Sigmoid colon (tissue), 6 donors: ENCODE measurements at regions not wholly inside any gene's neighbourhood (a gene's known extent, or its start where the extent isn't known, plus 50 kb on each side); places are given as distances from the start of the nearest gene placed in this dataset.
"Not testable (repeated sequence)": the region's sequence is repeated elsewhere in the genome, so short reads cannot be mapped to it uniquely, and the experiment has no call there.

Source experiments
- DNase-seq: peaks from one replicate; pipeline ENCODE4 v3.0.0-alpha.2; 2019
- H3K27ac ChIP-seq, 4 donors: fragments of 200-600 bp; sonication (generic); one replicate each; pipeline ENCODE4 v1.5.1; 2016 to 2019; ENCODE audit warnings: mild to moderate bottlenecking in 1 of 4
- H3K27me3 ChIP-seq, 3 donors: fragments of 200-600 bp; sonication (generic); one replicate each; pipeline ENCODE4 v1.5.1; 2019; ENCODE audit warnings: mild to moderate bottlenecking in 1 of 3
- H3K36me3 ChIP-seq, 4 donors: fragments of 200-600 bp; sonication (generic); one replicate each; pipeline ENCODE4 v1.5.1; 2016 to 2019
- H3K4me1 ChIP-seq, 4 donors: fragments of 200-600 bp; sonication (generic); one replicate each; pipeline ENCODE4 v1.5.1; 2017 to 2019
- H3K4me3 ChIP-seq, 4 donors: fragments of 200-600 bp; sonication (generic); one replicate each; pipeline ENCODE4 v1.5.1; 2017 to 2019; ENCODE audit warnings: mild to moderate bottlenecking in 2 of 4, moderate library complexity in 1 of 4
- H3K9me3 ChIP-seq, 4 donors: fragments of 200-600 bp in 3 of 4; sonication (generic) in 3 of 4; one replicate each; pipeline versions ENCODE4 v1.5.1 to v1.6.1; 2013 to 2019
- CTCF ChIP-seq, 4 experiments: fragments of 450-650 bp in 3 of 4; fragments of 200-600 bp in 1 of 4; IDR thresholded peaks; one replicate each; pipeline ENCODE4 v1.5.1; 2016 to 2019; ENCODE audit warnings: antibody characterized with exemption in 4 of 4, mild to moderate bottlenecking in 3 of 4, moderate library complexity in 2 of 4
- EP300 ChIP-seq, 4 donors: sonication (generic); formaldehyde crosslinking; IDR thresholded peaks; one replicate each; pipeline ENCODE4 v1.6.1; 2017; ENCODE audit warnings: antibody characterized with exemption in 4 of 4
- POLR2A ChIP-seq, 2 donors: fragments of 450-650 bp; IDR thresholded peaks; one replicate each; pipeline ENCODE4 v1.6.1; 2016; ENCODE audit warnings: antibody characterized with exemption in 2 of 2, mild to moderate bottlenecking in 2 of 2, moderate library complexity in 2 of 2
- POLR2AphosphoS5 ChIP-seq, 4 donors: sonication (generic); formaldehyde crosslinking; IDR thresholded peaks; one replicate each; pipeline ENCODE4 v1.6.1; 2017; ENCODE audit warnings: antibody characterized with exemption in 4 of 4
- WGBS, 2 donors: extraction: QIAGEN DNeasy Blood & Tissue Kit; methylation state at CpG; one replicate each; pipeline ENCODE4 v1.1.7; 2013; 5-methylcytosine and 5-hydroxymethylcytosine counted together
- intact Hi-C: fragments of 100-400 bp; cut with DNase I; formaldehyde crosslinking; loops from one replicate; pipeline ENCODE4 v1.15.1; 2023
- donor health status: healthy with polysubstance abuse.
- donor health status: healthy.

- intact Hi-C loops: no loop called here
- no peak overlapping the region for H3K27ac ChIP-seq
- no peak overlapping the region for H3K4me3 ChIP-seq
- H3K4me1 ChIP-seq: peaks cover 0 to 60% (median 45%) of the 10 kb centered on the region in 4 donors
- no peak for DNase-seq
- no peaks in the 10 kb centered on the region for H3K27me3 ChIP-seq
- H3K9me3 ChIP-seq: no peaks in the 10 kb centered on the region
- 96 to 97% methylated on average over 5 of the region's 5 CpGs for WGBS, 2 donors
- no peaks in the 10 kb centered on the region for H3K36me3 ChIP-seq
- TF ChIP-seq EP300 (IDR thresholded peaks at IDR 0.05) (no peak), POLR2AphosphoS5 (IDR thresholded peaks at IDR 0.05) (no peak), CTCF (IDR thresholded peaks at IDR 0.05) (no peak), POLR2A (IDR thresholded peaks at IDR 0.05) (no peak)
Measured at GRCh38 chr18:46179306-46179705, 75.1 kb downstream of the HAUS1 start.

GRCh38 chr18:46182633-46183358 is 78.6 kb downstream of the HAUS1 start:
- 17 to 41% methylated on average over 3 of the region's 3 CpGs for WGBS, 2 donors
- TF ChIP-seq POLR2AphosphoS5 (IDR thresholded peaks at IDR 0.05) (no peak), EP300 (IDR thresholded peaks at IDR 0.05) (no peak), CTCF (IDR thresholded peaks at IDR 0.05) (no peak), POLR2A (IDR thresholded peaks at IDR 0.05) (no peak)
- Histone ChIP-seq H3K9me3 (no peaks in the 10 kb centered on the region), H3K27ac (peak overlapping the region in 1 of 4 donors; percentile 11), H3K36me3 (no peaks in the 10 kb centered on the region), H3K27me3 (no peaks in the 10 kb centered on the region), H3K4me3 (no peak overlapping the region), H3K4me1 (peaks cover 0 to 41% (median 24%) of the 10 kb centered on the region in 4 donors)
- intact Hi-C loops: loop anchor here (10.0 kb wide), 1 partner anchor 232 kb away; no protein-coding TSS in a partner anchor
- no peak for DNase-seq

DNA sequence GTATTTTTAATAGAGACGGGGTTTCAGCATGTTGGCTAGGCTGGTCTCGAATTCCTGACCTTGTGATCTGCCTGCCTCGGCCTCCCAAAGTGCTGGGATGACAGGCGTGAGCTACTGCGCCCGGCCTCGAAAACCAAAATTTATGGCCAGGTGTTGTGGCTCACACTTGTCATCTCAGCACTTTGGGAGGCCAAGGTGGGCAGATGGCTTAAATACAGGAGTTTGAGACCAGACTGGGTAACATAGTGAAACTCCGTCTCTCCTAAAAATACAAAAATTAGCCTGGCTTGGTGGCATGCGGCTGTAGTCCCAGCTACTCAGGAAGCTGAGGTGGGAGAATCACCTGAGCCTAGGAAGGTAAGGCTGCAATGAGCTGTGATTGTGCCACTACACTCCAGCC is 80.1 kb downstream of the HAUS1 start:
- H3K27me3 ChIP-seq, H3K36me3 ChIP-seq, H3K9me3 ChIP-seq, H3K27ac ChIP-seq, H3K4me3 ChIP-seq, DNase-seq: not testable (repeated sequence)
- WGBS, 2 donors: 94 to 95% methylated on average over 9 of the region's 9 CpGs
- peaks cover 0 to 30% (median 21%) of the 10 kb centered on the region in 4 donors for H3K4me1 ChIP-seq
- intact Hi-C loops: loop anchor here (10.0 kb wide), 1 partner anchor 231 kb away; no protein-coding TSS in a partner anchor

- peaks cover 0 to 30% (median 21%) of the 10 kb centered on the region in 4 donors for H3K4me1 ChIP-seq
- no peak for DNase-seq
- WGBS, 2 donors: 63 to 83% methylated on average over 1 of the region's 1 CpG
- no peaks in the 10 kb centered on the region for H3K9me3 ChIP-seq
- H3K27ac ChIP-seq: no peak overlapping the region
- TF ChIP-seq POLR2A (IDR thresholded peaks at IDR 0.05) (no peak), CTCF (IDR thresholded peaks at IDR 0.05) (no peak), EP300 (IDR thresholded peaks at IDR 0.05) (no peak), POLR2AphosphoS5 (IDR thresholded peaks at IDR 0.05) (no peak)
- H3K4me3 ChIP-seq: no peak overlapping the region
- H3K27me3 ChIP-seq: no peaks in the 10 kb centered on the region
- no peaks in the 10 kb centered on the region for H3K36me3 ChIP-seq
- intact Hi-C loops: loop anchor here (10.0 kb wide), 1 partner anchor 230 kb away; no protein-coding TSS in a partner anchor
Measured at GRCh38 chr18:46184727-46185126, 80.5 kb downstream of the HAUS1 start.

DNA sequence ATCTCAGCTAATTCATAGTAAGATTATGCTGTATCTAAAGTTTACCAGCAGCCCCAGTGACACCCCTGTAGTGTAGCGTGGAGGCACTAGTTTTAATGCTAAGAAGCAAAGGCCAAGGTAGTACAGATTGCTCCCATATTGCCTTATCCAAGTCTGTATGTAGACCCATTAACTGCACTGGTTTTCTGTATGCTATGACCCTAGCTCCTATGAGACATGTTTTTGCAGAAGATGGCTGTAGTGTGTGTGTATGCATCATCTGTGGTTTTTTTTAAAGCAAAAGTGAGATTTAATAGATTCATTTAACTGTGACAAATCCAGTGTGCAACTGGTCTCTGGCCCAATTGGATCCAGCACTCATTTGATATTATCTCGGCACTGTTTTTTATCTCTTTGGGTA is 86.5 kb downstream of the HAUS1 start:
- no peaks in the 10 kb centered on the region for H3K9me3 ChIP-seq
- no peak for TF ChIP-seq POLR2AphosphoS5 (IDR thresholded peaks at IDR 0.05)
- no peak for TF ChIP-seq CTCF (IDR thresholded peaks at IDR 0.05)
- TF ChIP-seq EP300 (IDR thresholded peaks at IDR 0.05): no peak
- no peak for TF ChIP-seq POLR2A (IDR thresholded peaks at IDR 0.05)
- H3K27ac ChIP-seq: no peak overlapping the region
- intact Hi-C loops: no loop called here
- no peak overlapping the region for H3K4me3 ChIP-seq
- whole genome bisulfite sequencing, 2 donors: 95 to 97% methylated on average over 2 of the region's 2 CpGs
- no peaks in the 10 kb centered on the region for H3K27me3 ChIP-seq
- no peak for DNase-seq
- no peaks in the 10 kb centered on the region for H3K36me3 ChIP-seq
- no peaks in the 10 kb centered on the region for H3K4me1 ChIP-seq
